NB4 (cell line): ENCODE measurements at regions not wholly inside any gene's neighbourhood (a gene's known extent, or its start where the extent isn't known, plus 50 kb on each side); places are given as distances from the start of the nearest gene placed in this dataset.

Experiments
- CTCF ChIP-seq: IDR thresholded peaks from one replicate; pipeline ENCODE4 v1.5.1; 2012; ENCODE audit warnings: low read depth, low read length
- MAX ChIP-seq: IDR thresholded peaks from 2 replicates; pipeline ENCODE4 v1.6.1; 2011; ENCODE audit warnings: low read depth, low read length
- POLR2A ChIP-seq: IDR thresholded peaks from 2 replicates; pipeline ENCODE4 v1.6.1; 2011; ENCODE audit warnings: mild to moderate bottlenecking; ENCODE audit not compliant: insufficient read length; ENCODE audit errors: extremely low read depth

GRCh38 chr5:147169901-147170300, 64.9 kb upstream of the STK32A start:
- TF ChIP-seq CTCF (no peak), POLR2A (no peak), MAX (no peak)
